ENCODE measurements at regions not wholly inside any gene's neighbourhood (a gene's known extent, or its start where the extent isn't known, plus 50 kb on each side); places are given as distances from the start of the nearest gene placed in this dataset.
A peak's percentile ranks its signal among the peaks of the same experiment; 100 is the strongest.

DNA sequence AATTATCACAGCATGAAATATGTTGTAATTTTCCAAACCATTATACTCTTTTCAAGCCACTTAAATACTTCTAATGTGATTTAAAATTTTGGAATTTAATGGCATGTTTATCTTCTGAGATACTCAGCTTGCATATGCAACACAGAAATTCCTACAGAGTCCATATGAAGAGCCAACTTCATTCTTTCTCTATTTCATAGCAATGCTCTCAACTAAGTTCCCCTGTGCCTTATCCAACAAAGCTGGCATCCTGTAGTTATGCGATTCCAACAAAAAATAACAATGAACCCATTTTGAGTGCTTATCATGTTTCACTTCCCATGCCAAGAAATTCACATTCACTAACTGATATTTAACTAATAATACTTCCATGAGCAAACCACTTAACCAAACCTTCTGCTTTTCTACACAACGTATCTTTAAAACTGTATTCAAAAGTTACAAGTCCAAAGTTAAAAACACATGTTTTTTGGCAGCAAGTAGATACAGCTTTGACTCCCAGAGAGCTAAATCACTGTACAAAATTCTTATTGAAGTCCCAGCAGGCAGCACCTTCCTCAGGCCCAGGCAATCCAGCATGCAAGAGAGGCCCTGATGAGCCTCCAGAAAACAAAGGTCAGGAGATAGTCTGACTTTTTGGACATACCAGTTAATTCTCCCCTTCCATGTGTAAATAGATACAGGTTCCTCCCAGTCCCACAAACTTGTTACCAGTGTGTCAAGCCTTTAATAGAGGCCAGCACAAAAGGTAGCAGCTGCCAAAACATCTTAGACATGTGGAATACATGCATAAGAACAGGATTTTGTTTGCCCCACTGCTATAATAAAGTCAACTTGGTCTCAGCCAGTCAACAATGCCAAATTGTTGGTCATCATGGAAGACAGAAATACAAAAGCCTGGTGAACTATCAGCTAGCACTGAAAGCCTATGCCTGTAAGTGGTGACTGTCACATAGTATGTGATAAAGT is 113.1 kb upstream of the WDR75 start:
- Histone ChIP-seq H3K36me3 (ENCODE audit: insufficient read depth, low read length) (no peaks in the 10 kb centered on the region), H3K79me2 (ENCODE audit: insufficient read depth, low read length) (no peaks in the 10 kb centered on the region), H2AFZ (ENCODE audit: low read length) (peak overlapping the region; percentile 52), H3K4me2 (ENCODE audit: insufficient read depth, low read length) (peak overlapping the region; percentile 42), H3K27ac (ENCODE audit: low read depth, low read length) (peak overlapping the region; percentile 78), H3K4me1 (ENCODE audit: insufficient read depth, low read length) (peaks cover 22% of the 10 kb centered on the region), H4K20me1 (ENCODE audit: insufficient read depth, low read length) (no peaks in the 10 kb centered on the region), H3K4me3 (ENCODE audit: insufficient read depth, low read length) (no peak overlapping the region), H3K9me3 (ENCODE audit: low read depth, low read length) (no peaks in the 10 kb centered on the region), H3K27me3 (ENCODE audit: insufficient read depth, low read length) (no peaks in the 10 kb centered on the region)
- peak; percentile 39 for DNase-seq (ENCODE audit: insufficient read length, low spot score, missing footprints)
- TF ChIP-seq, protein P1, sequence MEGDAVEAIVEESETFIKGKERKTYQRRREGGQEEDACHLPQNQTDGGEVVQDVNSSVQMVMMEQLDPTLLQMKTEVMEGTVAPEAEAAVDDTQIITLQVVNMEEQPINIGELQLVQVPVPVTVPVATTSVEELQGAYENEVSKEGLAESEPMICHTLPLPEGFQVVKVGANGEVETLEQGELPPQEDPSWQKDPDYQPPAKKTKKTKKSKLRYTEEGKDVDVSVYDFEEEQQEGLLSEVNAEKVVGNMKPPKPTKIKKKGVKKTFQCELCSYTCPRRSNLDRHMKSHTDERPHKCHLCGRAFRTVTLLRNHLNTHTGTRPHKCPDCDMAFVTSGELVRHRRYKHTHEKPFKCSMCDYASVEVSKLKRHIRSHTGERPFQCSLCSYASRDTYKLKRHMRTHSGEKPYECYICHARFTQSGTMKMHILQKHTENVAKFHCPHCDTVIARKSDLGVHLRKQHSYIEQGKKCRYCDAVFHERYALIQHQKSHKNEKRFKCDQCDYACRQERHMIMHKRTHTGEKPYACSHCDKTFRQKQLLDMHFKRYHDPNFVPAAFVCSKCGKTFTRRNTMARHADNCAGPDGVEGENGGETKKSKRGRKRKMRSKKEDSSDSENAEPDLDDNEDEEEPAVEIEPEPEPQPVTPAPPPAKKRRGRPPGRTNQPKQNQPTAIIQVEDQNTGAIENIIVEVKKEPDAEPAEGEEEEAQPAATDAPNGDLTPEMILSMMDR (IDR thresholded peaks at IDR 0.05; ENCODE audit: extremely low read depth, low read depth, low read length) = no peak

DNA sequence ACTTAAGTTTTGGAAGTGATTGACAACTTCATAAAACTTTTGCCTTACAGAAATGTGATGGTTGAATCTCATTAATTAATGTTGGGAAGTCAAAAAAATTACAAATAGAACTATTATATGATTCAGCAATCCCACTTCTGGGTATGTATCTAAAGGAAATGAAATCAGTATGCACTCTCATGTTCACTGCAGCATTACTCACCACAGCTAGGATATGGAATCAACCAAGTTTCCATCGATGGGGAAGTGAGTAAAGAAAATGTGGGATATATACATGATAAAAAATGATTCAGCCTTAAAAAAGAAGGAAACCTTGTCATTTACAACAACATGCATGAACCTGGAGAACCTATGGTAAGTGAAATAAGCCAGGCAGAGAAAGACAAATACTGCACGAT is 112.4 kb upstream of the WDR75 start:
- TF ChIP-seq, protein P1 (IDR thresholded peaks at IDR 0.05; ENCODE audit: extremely low read depth, low read depth, low read length) = no peak
- no peaks in the 10 kb centered on the region for H3K36me3 ChIP-seq (ENCODE audit: insufficient read depth, low read length)
- peak overlapping the region; percentile 68 for H2AFZ ChIP-seq (ENCODE audit: low read length)
- peak overlapping the region; percentile 78 for H3K27ac ChIP-seq (ENCODE audit: low read depth, low read length)
- H3K4me3 ChIP-seq (ENCODE audit: insufficient read depth, low read length) = no peak overlapping the region
- peak overlapping the region; percentile 42 for H3K4me2 ChIP-seq (ENCODE audit: insufficient read depth, low read length)
- H4K20me1 ChIP-seq (ENCODE audit: insufficient read depth, low read length) = no peaks in the 10 kb centered on the region
- no peaks in the 10 kb centered on the region for H3K27me3 ChIP-seq (ENCODE audit: insufficient read depth, low read length)
- DNase-seq (ENCODE audit: insufficient read length, low spot score, missing footprints) = no peak
- H3K79me2 ChIP-seq (ENCODE audit: insufficient read depth, low read length) = no peaks in the 10 kb centered on the region
- peaks cover 22% of the 10 kb centered on the region for H3K4me1 ChIP-seq (ENCODE audit: insufficient read depth, low read length)
- H3K9me3 ChIP-seq (ENCODE audit: low read depth, low read length) = no peaks in the 10 kb centered on the region

DNA sequence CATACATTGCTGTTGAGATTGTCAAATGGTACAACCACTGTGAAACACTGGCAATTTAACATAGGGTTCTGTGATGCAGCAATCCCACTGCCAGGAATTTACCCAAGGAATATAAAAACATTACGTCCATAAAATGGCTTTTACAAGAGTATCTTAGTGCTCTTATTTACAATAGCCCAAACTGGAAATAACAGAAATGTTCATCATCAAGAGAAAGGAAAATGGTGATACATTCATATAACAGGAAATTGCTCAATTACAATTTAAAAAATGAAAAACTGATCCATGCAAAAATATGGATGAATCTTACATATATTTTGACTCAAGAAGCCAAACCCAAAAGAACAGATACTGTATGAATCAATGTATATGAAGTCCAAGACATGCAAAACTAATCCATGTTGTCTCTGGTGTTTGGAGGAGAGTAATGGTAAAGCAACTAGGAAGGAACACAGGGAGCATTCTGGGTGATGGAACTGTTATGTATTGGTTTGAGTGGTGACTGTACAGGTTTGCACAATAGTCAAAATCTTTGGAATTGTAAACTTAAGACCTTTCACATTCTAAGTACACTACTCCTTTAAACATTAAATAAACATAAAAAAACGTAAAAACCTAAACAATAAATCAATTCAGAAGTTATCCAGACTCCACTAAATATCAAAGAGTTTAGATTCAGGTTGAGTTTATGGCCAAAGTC is 104.8 kb upstream of the WDR75 start:
- Histone ChIP-seq H4K20me1 (ENCODE audit: insufficient read depth, low read length) (no peaks in the 10 kb centered on the region), H2AFZ (ENCODE audit: low read length) (peak overlapping the region; percentile 76), H3K4me3 (ENCODE audit: insufficient read depth, low read length) (no peak overlapping the region), H3K36me3 (ENCODE audit: insufficient read depth, low read length) (no peaks in the 10 kb centered on the region), H3K27me3 (ENCODE audit: insufficient read depth, low read length) (no peaks in the 10 kb centered on the region), H3K4me2 (ENCODE audit: insufficient read depth, low read length) (no peak overlapping the region), H3K27ac (ENCODE audit: low read depth, low read length) (peak overlapping the region; percentile 60), H3K9me3 (ENCODE audit: low read depth, low read length) (peaks cover 6% of the 10 kb centered on the region), H3K4me1 (ENCODE audit: insufficient read depth, low read length) (peaks cover 6% of the 10 kb centered on the region), H3K79me2 (ENCODE audit: insufficient read depth, low read length) (no peaks in the 10 kb centered on the region)
- TF ChIP-seq, protein P1 (IDR thresholded peaks at IDR 0.05; ENCODE audit: extremely low read depth, low read depth, low read length) = no peak
- DNase-seq (ENCODE audit: insufficient read length, low spot score, missing footprints) = peak; percentile 37

DNA sequence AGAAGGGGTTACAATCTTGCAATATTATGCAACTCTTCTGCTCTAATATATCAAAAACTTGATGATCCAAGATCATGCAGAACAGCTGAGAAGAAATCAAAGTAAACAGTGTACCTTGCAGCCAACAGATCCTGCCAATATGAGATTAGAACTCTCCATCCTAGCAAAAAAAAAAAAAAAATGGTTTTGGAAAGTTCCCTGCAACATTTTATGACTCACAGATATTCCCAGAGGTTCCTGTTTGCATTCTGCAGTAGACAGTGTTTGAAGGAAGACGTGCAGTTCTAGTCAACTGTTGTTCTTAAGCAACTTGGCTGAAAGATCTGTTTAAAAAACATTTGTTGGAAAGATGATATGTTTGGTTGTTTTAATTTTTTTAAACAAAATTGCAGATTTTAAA is 103.6 kb upstream of the WDR75 start:
- TF ChIP-seq, protein P1 (IDR thresholded peaks at IDR 0.05; ENCODE audit: extremely low read depth, low read depth, low read length) = no peak
- H3K4me3 ChIP-seq (ENCODE audit: insufficient read depth, low read length) = no peak overlapping the region
- peaks cover 6% of the 10 kb centered on the region for H3K9me3 ChIP-seq (ENCODE audit: low read depth, low read length)

More for the DNA sequence above, 103.6 kb upstream of the WDR75 start:
- Histone ChIP-seq H3K27ac (ENCODE audit: low read depth, low read length) (peak overlapping the region; percentile 42), H4K20me1 (ENCODE audit: insufficient read depth, low read length) (no peaks in the 10 kb centered on the region), H3K36me3 (ENCODE audit: insufficient read depth, low read length) (no peaks in the 10 kb centered on the region), H3K4me2 (ENCODE audit: insufficient read depth, low read length) (no peak overlapping the region), H3K27me3 (ENCODE audit: insufficient read depth, low read length) (no peaks in the 10 kb centered on the region), H3K79me2 (ENCODE audit: insufficient read depth, low read length) (no peaks in the 10 kb centered on the region), H3K4me1 (ENCODE audit: insufficient read depth, low read length) (peaks cover 6% of the 10 kb centered on the region), H2AFZ (ENCODE audit: low read length) (no peak overlapping the region)
- peak; percentile 59 for DNase-seq (ENCODE audit: insufficient read length, low spot score, missing footprints)
